Activated CD4-positive, alpha-beta T cell treated with anti-CD3 and anti-CD28 coated beads, Interleukin-2, Interleukin-6, amounts not matched to agents 100 ng/mL and 50 ng/mL, durations not matched to agents 16 hours and 8 hours (primary cell): ENCODE measurements at regions not wholly inside any gene's neighbourhood (a gene's known extent, or its start where the extent isn't known, plus 50 kb on each side); places are given as distances from the start of the nearest gene placed in this dataset.

Experiments
- DNase-seq: peaks from one replicate; pipeline ENCODE4 v3.0.0-alpha.2; 2020

GRCh38 chr11:28442131-28442530 is 333.9 kb downstream of the METTL15 start:
- DNase-seq, result no peak

- DNase-seq, result no peak
These were observed 331.2 kb downstream of the METTL15 start for GRCh38 chr11:28439403-28439802.

- DNase-seq, result no peak
These were observed 311.9 kb downstream of the METTL15 start for GRCh38 chr11:28420099-28420498.

- DNase-seq, result no peak
These were observed 309.6 kb downstream of the METTL15 start for GRCh38 chr11:28417601-28418323.

- DNase-seq, result no peak
These were observed 303.8 kb downstream of the METTL15 start for GRCh38 chr11:28412029-28412428.

GRCh38 chr11:28401446-28401845 is 293.3 kb downstream of the METTL15 start:
- DNase-seq, result no peak

GRCh38 chr11:28400331-28401100 is 292.3 kb downstream of the METTL15 start:
- no peak for DNase-seq

- DNase-seq, result no peak
These were observed 285.2 kb downstream of the METTL15 start for GRCh38 chr11:28393348-28393747.

- DNase-seq, result no peak
These were observed 276.2 kb downstream of the METTL15 start for GRCh38 chr11:28384418-28384817.

GRCh38 chr11:28383456-28383855 is 275.3 kb downstream of the METTL15 start:
- no peak for DNase-seq
